Fibroblast of mammary gland (primary cell): ENCODE measurements at regions not wholly inside any gene's neighbourhood (a gene's known extent, or its start where the extent isn't known, plus 50 kb on each side); places are given as distances from the start of the nearest gene placed in this dataset.

ENCODE experiments used
- DNase-seq: peaks from one replicate; pipeline ENCODE4 v3.0.0-alpha.2; 2010; ENCODE audit warnings: low read depth
- H3K4me3 ChIP-seq: 2 replicates; pipeline ENCODE4 v1.5.1; 2011; ENCODE audit warnings: low read depth, mild to moderate bottlenecking, low read length, moderate library complexity; ENCODE audit not compliant: control insufficient read depth
- CTCF ChIP-seq: conservative IDR thresholded peaks from 2 replicates; pipeline ENCODE4 v1.5.1; 2011; ENCODE audit warnings: low read depth, low read length, inconsistent platforms; ENCODE audit not compliant: control insufficient read depth, insufficient read depth

- TF ChIP-seq CTCF, result no peak
- no peak overlapping the region for H3K4me3 ChIP-seq
- no peak for DNase-seq
Observed at GRCh38 chr21:18970941-18971340, 567.4 kb upstream of the TMPRSS15 start.

- no peak overlapping the region for H3K4me3 ChIP-seq
- DNase-seq, result no peak
Observed at GRCh38 chr21:18985584-18985983, 582.0 kb upstream of the TMPRSS15 start.

GRCh38 chr21:18986197-18986596 is 582.6 kb upstream of the TMPRSS15 start:
- no peak for TF ChIP-seq CTCF
- no peak overlapping the region for H3K4me3 ChIP-seq
- DNase-seq, result no peak

More at GRCh38 chr21:18985584-18985983, 582.0 kb upstream of the TMPRSS15 start:
- no peak for TF ChIP-seq CTCF

DNA sequence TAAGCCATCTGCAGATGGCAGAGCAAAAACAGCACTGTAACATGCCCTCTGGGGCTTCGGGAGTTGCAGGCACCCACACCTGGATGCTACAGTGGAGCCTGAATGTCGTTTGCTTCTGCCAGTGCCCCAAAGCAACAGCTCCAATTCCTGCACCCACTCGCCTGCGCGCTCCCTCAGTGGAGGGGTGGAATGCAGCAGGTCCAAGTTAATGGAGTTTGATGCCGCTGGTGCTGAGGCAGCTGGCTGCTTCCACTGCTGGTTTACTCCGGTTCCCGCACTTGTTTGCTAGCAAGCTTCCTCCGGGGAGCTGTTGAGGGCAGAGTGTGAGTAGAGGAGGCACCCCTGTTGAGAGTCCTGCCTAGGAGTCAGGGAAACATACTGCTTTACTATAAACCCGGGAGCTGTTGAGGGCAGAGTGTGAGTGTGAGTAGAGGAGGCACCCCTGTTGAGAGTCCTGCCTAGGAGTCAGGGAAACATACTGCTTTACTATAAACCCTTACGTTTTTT is 584.0 kb upstream of the TMPRSS15 start:
- no peak for DNase-seq
- no peak for TF ChIP-seq CTCF
- no peak overlapping the region for H3K4me3 ChIP-seq

DNA sequence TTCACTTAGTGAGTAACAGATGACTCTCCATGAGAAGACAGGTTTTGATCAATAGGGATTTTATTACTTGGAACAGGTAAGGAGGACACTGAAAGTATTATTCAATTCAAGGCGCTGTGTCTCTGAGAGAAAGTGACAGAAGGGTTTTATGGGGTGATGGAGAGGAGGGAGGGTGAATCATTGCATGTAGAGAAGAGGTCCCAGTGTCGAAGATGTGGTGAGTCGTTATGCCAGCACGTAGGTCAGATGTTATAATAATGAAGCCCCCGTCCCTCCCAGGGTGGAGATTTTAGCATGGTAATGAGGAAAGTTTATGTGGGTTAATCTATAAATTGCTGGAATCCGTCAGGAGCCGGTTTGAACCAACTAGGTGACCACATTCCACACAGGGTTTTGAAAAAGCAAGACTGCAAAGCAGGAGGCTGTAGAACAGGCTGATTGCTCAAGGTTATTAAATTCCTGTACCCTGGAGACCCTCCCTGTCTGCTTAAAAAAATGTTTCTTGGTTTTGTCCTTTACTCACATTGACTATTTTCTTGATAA is 586.4 kb upstream of the TMPRSS15 start:
- no peak for TF ChIP-seq CTCF
- DNase-seq, result no peak
- no peak overlapping the region for H3K4me3 ChIP-seq

DNA sequence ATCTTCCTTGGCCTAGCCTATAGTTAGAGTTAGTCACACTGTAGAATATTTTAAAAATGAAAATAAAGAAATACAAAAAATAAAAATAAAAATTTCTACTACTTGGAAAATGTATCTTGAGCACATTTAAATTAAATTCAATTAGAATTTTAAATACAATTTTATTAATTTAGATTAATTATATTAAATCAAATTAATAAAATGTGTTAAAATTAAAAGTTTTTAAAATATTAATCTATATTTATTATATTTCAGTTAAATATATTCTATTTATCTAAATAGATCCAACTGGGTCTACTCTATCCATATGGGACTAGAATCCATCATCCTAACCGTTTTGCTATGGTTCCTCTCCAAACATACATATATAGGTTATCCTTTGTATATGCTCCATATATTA is 588.3 kb upstream of the TMPRSS15 start:
- DNase-seq, result no peak
- no peak for TF ChIP-seq CTCF
- H3K4me3 ChIP-seq, result no peak overlapping the region

GRCh38 chr21:19010251-19010650 is 606.7 kb upstream of the TMPRSS15 start:
- H3K4me3 ChIP-seq, result no peak overlapping the region
- TF ChIP-seq CTCF, result no peak
- DNase-seq, result no peak
